GM23338 (cell line): ENCODE measurements at regions not wholly inside any gene's neighbourhood (a gene's known extent, or its start where the extent isn't known, plus 50 kb on each side); places are given as distances from the start of the nearest gene placed in this dataset.

Experiments
- ATAC-seq: fragments of 200-7000 bp; cut with Tn5 transposase; 3 replicates; pipeline ENCODE4 v1.9.1; 2020
- DNase-seq: peaks from one replicate; pipeline ENCODE4 v3.0.0-alpha.2; 2015; ENCODE audit warnings: low spot score
- H2AFZ ChIP-seq: fragments of 200-600 bp; sonication (generic); 2 replicates; pipeline ENCODE4 v1.8.0; 2016; ENCODE audit warnings: antibody characterized with exemption, mild to moderate bottlenecking, moderate library complexity
- H3F3A ChIP-seq: fragments of 200-600 bp; sonication (generic); replicated peaks from 2 replicates; pipeline ENCODE4 v1.8.0; 2017; ENCODE audit warnings: antibody characterized with exemption, mixed run types, low read depth
- H3K27ac ChIP-seq: fragments of 200-600 bp; sonication (generic); 2 replicates; pipeline ENCODE4 v1.6.1; 2016; ENCODE audit warnings: low read depth
- H3K27me3 ChIP-seq: fragments of 200-600 bp; sonication (generic); 2 replicates; pipeline ENCODE4 v1.8.0; 2016; ENCODE audit warnings: mild to moderate bottlenecking, mixed run types, moderate library complexity; ENCODE audit not compliant: insufficient read depth
- H3K36me3 ChIP-seq: fragments of 200-600 bp; sonication (generic); 2 replicates; pipeline ENCODE4 v1.8.0; 2016; ENCODE audit warnings: mild to moderate bottlenecking; ENCODE audit not compliant: insufficient read depth
- H3K4me1 ChIP-seq: fragments of 200-600 bp; sonication (generic); 2 replicates; pipeline ENCODE4 v1.8.0; 2016; ENCODE audit warnings: mild to moderate bottlenecking, moderate library complexity; ENCODE audit not compliant: insufficient read depth
- H3K4me2 ChIP-seq: fragments of 200-600 bp; sonication (generic); 2 replicates; pipeline ENCODE4 v1.7.1; 2017; ENCODE audit warnings: mixed run types
- H3K4me3 ChIP-seq: fragments of 200-600 bp; sonication (generic); 2 replicates; pipeline ENCODE4 v1.6.1; 2016; ENCODE audit warnings: mixed run types
- H3K79me2 ChIP-seq: fragments of 200-600 bp; sonication (generic); replicated peaks from 2 replicates; pipeline ENCODE4 v1.8.0; 2017; ENCODE audit warnings: mild to moderate bottlenecking; ENCODE audit not compliant: insufficient read depth
- H3K9me2 ChIP-seq: fragments of 200-600 bp; sonication (generic); 2 replicates; pipeline ENCODE4 v1.8.0; 2017; ENCODE audit not compliant: insufficient read depth
- H4K20me1 ChIP-seq: fragments of 200-600 bp; sonication (generic); replicated peaks from 2 replicates; pipeline ENCODE4 v1.8.0; 2017; ENCODE audit warnings: mild to moderate bottlenecking; ENCODE audit not compliant: insufficient read depth
- H3K27ac Mint-ChIP-seq: 2 replicates; pipeline ENCODE4 v1.8.0; 2020; ENCODE audit warnings: inconsistent platforms, mild to moderate bottlenecking, moderate library complexity, mixed read lengths
- H3K27me3 Mint-ChIP-seq: 3 replicates; pipeline ENCODE4 v1.8.0; 2022; ENCODE audit warnings: low read depth, mild to moderate bottlenecking, moderate library complexity, mixed read lengths, inconsistent platforms; ENCODE audit not compliant: insufficient read depth, poor library complexity
- H3K36me3 Mint-ChIP-seq: 3 replicates; pipeline ENCODE4 v1.8.0; 2021; ENCODE audit warnings: low read depth, mild to moderate bottlenecking, inconsistent platforms, moderate library complexity, mixed read lengths
- H3K4me1 Mint-ChIP-seq: 3 replicates; pipeline ENCODE4 v1.8.0; 2020; ENCODE audit warnings: mild to moderate bottlenecking, inconsistent platforms, mixed read lengths
- H3K4me3 Mint-ChIP-seq: 3 replicates; pipeline ENCODE4 v1.8.0; 2021; ENCODE audit warnings: moderate library complexity, mild to moderate bottlenecking, inconsistent platforms, mixed read lengths
- H3K9me3 Mint-ChIP-seq: 3 replicates; pipeline ENCODE4 v1.8.0; 2020; ENCODE audit warnings: moderate library complexity, mild to moderate bottlenecking, inconsistent platforms, mixed read lengths
- CTCF ChIP-seq, 2 experiments: fragments of 200-600 bp in 1 of 2; sonication (generic) in 1 of 2; conservative IDR thresholded peaks; 2 replicates each; pipeline versions ENCODE4 v1.5.1 to v1.6.1; 2016 to 2017; ENCODE audit warnings: antibody characterized with exemption in 2 of 2, low read depth in 2 of 2, mild to moderate bottlenecking in 2 of 2, moderate library complexity in 1 of 2
- EZH2 ChIP-seq: fragments of 200-600 bp; sonication (generic); IDR thresholded peaks from one replicate; pipeline ENCODE4 v1.8.0; 2017; ENCODE audit warnings: antibody characterized with exemption, mild to moderate bottlenecking, low read depth; ENCODE audit not compliant: unreplicated experiment
- EZH2phosphoT487 ChIP-seq: fragments of 200-600 bp; sonication (generic); IDR thresholded peaks from one replicate; pipeline ENCODE4 v1.8.1; 2018; ENCODE audit warnings: antibody characterized with exemption; ENCODE audit not compliant: unreplicated experiment
- JUNB ChIP-seq: IDR thresholded peaks from one replicate; pipeline ENCODE4 v1.6.1; 2016; ENCODE audit warnings: antibody characterized with exemption; ENCODE audit not compliant: unreplicated experiment
- POLR2AphosphoS5 ChIP-seq: IDR thresholded peaks from 2 replicates; pipeline ENCODE4 v1.6.1; 2016; ENCODE audit warnings: antibody characterized with exemption, low read depth
- REST ChIP-seq: IDR thresholded peaks from one replicate; pipeline ENCODE4 v1.6.1; 2018; ENCODE audit warnings: antibody characterized with exemption; ENCODE audit not compliant: unreplicated experiment
- STAT1 ChIP-seq: IDR thresholded peaks from one replicate; pipeline ENCODE4 v1.6.1; 2016; ENCODE audit warnings: antibody characterized with exemption; ENCODE audit not compliant: unreplicated experiment
- ZNF114 ChIP-seq: fragments of 250-450 bp; sonication (Bioruptor Pico); IDR thresholded peaks from 2 replicates; pipeline ENCODE4 v1.5.0; 2020; ENCODE audit warnings: mild to moderate bottlenecking, moderate library complexity
- ZNF462 ChIP-seq: fragments of 250-450 bp; sonication (Bioruptor Pico); IDR thresholded peaks from 2 replicates; pipeline ENCODE4 v1.5.0; 2020; ENCODE audit warnings: mild to moderate bottlenecking, moderate library complexity

- Histone ChIP-seq H4K20me1 (no peaks in the 10 kb centered on the region), H3K27ac (no peak overlapping the region), H3F3A (no peaks in the 10 kb centered on the region), H3K4me2 (no peak overlapping the region), H3K4me1 (no peaks in the 10 kb centered on the region), H3K36me3 (no peaks in the 10 kb centered on the region), H3K9me2 (peaks cover 4% of the 10 kb centered on the region), H2AFZ (no peak overlapping the region), H3K4me3 (no peak overlapping the region), H3K79me2 (no peaks in the 10 kb centered on the region), H3K27me3 (no peaks in the 10 kb centered on the region)
- no peak for ATAC-seq
- no peak overlapping the region for H3K27ac Mint-ChIP-seq
- no peak for DNase-seq
- H3K4me1 Mint-ChIP-seq = no peaks in the 10 kb centered on the region
- H3K4me3 Mint-ChIP-seq = no peak overlapping the region
- TF ChIP-seq ZNF114 (CRISPR knock-in tag) (no peak), EZH2 (no peak), REST (no peak), STAT1 (no peak), CTCF (conservative IDR thresholded peaks at IDR 0.05; ENCODE audit: low read depth in 2 of 2) (no peak), POLR2AphosphoS5 (no peak), JUNB (no peak), ZNF462 (CRISPR knock-in tag) (no peak), EZH2phosphoT487 (no peak)
- H3K36me3 Mint-ChIP-seq = no peaks in the 10 kb centered on the region; the same call in 2 of the 3 replicates
- no peaks in the 10 kb centered on the region for H3K27me3 Mint-ChIP-seq
- H3K9me3 Mint-ChIP-seq = no peaks in the 10 kb centered on the region; the same call in 2 of the 3 replicates
Measured at GRCh38 chr12:88390811-88391210, 189.5 kb downstream of the KITLG start.
